Liver (tissue), 3 donors: ENCODE measurements at regions not wholly inside any gene's neighbourhood (a gene's known extent, or its start where the extent isn't known, plus 50 kb on each side); places are given as distances from the start of the nearest gene placed in this dataset.

ENCODE experiments used
- ATF3 ChIP-seq: IDR thresholded peaks from 2 replicates; pipeline ENCODE4 v1.6.1; 2016; ENCODE audit warnings: antibody characterized with exemption
- CTCF ChIP-seq: fragments of 150-350 bp; IDR thresholded peaks from 2 replicates; pipeline ENCODE4 v1.5.1; 2017; ENCODE audit warnings: improper control_type of control experiment, low read depth, low read length; ENCODE audit not compliant: missing input control
- EGR1 ChIP-seq, 2 donors: IDR thresholded peaks; 2 replicates each; pipeline ENCODE4 v1.6.1; 2016 to 2018; ENCODE audit warnings: antibody characterized with exemption in 2 of 2, low read depth in 2 of 2
- FOXA1 ChIP-seq: IDR thresholded peaks from 2 replicates; pipeline ENCODE4 v1.6.1; 2016; ENCODE audit warnings: antibody characterized with exemption
- GABPA ChIP-seq, 2 donors: IDR thresholded peaks in 1 of 2; conservative IDR thresholded peaks in 1 of 2; 2 replicates each; pipeline ENCODE4 v1.6.1; 2016; ENCODE audit warnings: antibody characterized with exemption in 2 of 2, mild to moderate bottlenecking in 1 of 2, moderate library complexity in 1 of 2
- HNF4G ChIP-seq: IDR thresholded peaks from 2 replicates; pipeline ENCODE4 v1.6.1; 2016; ENCODE audit warnings: antibody characterized with exemption
- MAX ChIP-seq: IDR thresholded peaks from 2 replicates; pipeline ENCODE4 v1.6.1; 2016; ENCODE audit warnings: antibody characterized with exemption
- RAD21 ChIP-seq, 2 donors: IDR thresholded peaks; 2 replicates each; pipeline ENCODE4 v1.6.1; 2016; ENCODE audit warnings: antibody characterized with exemption in 2 of 2, mild to moderate bottlenecking in 2 of 2
- REST ChIP-seq: IDR thresholded peaks from 2 replicates; pipeline ENCODE4 v1.6.1; 2016; ENCODE audit warnings: antibody characterized with exemption, mild to moderate bottlenecking
- SP1 ChIP-seq: IDR thresholded peaks from 2 replicates; pipeline ENCODE4 v1.6.1; 2018; ENCODE audit warnings: antibody characterized with exemption, mild to moderate bottlenecking
- TAF1 ChIP-seq: conservative IDR thresholded peaks from 2 replicates; pipeline ENCODE4 v1.6.1; 2016; ENCODE audit warnings: antibody characterized with exemption, mild to moderate bottlenecking
- YY1 ChIP-seq: IDR thresholded peaks from 2 replicates; pipeline ENCODE4 v1.6.1; 2016; ENCODE audit warnings: antibody characterized with exemption, mild to moderate bottlenecking
- ZBTB33 ChIP-seq: IDR thresholded peaks from 2 replicates; pipeline ENCODE4 v1.6.1; 2016; ENCODE audit warnings: antibody characterized with exemption
- donor health status: healthy.
- donor health status: healthy.

GRCh38 chr1:82491301-82492048 is 690.7 kb downstream of the ADGRL2 start:
- TF ChIP-seq CTCF (no peak), TAF1 (no peak), SP1 (no peak), RAD21 (IDR thresholded peaks at IDR 0.05) (no peak), REST (no peak), FOXA1 (no peak), MAX (no peak), ZBTB33 (no peak), ATF3 (no peak), GABPA (IDR thresholded peaks at IDR 0.05 in 1 of 2, conservative IDR thresholded peaks at IDR 0.05 in 1 of 2) (no peak), HNF4G (no peak), YY1 (no peak), EGR1 (IDR thresholded peaks at IDR 0.05; ENCODE audit: low read depth in 2 of 2) (no peak)
